NCI-H2196 (cell line): ENCODE measurements at regions not wholly inside any gene's neighbourhood (a gene's known extent, or its start where the extent isn't known, plus 50 kb on each side); places are given as distances from the start of the nearest gene placed in this dataset.
"Not testable (repeated sequence)": the region's sequence is repeated elsewhere in the genome, so short reads cannot be mapped to it uniquely, and the experiment has no call there.

Source experiments
- DNase-seq: peaks from one replicate; lab custom pipeline; 2025; ENCODE audit not compliant: unreplicated experiment; lab: John Stamatoyannopoulos, UW

DNA sequence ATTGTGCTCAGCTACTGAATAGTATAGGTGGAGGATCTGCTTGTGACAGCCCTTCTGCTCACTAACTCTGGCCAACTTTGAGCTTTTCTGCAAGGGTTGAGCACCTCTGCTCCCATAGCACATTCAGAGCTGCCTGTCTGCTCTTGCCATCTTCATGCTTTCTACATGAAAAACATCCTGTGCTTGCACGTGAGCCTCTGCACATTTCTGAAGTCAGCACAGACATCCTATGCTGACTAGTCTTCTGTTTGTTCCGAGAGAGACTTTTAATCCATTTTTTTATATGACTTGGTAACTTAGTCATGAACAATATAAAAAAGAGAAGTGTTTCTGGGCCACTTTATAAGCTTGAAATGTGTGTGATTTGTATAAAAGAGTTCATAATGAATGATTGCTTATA is 969.3 kb downstream of the TMTC2 start:
- DNase-seq, result no peak

GRCh38 chr12:83642205-83642604 is 955.5 kb downstream of the TMTC2 start:
- no peak for DNase-seq

DNA sequence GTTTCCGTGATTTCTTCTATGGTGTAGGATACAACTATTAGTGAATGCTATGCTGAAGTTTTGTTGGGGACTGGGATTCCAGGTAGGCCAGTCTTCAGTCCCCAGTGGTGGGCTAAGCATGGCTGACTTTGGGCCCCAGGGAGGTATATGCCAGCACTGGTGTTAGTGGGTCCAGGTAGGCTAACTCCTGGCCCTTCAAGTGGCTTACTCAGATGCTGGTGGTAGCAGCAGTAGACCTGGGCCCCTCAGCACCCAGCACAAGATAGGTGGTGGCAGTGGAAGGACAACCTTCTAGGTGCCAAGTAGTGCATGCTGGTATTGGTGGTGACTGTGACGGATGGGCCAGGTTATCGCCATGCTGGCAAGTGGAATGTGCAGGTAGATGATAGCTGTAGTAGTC is 955.1 kb downstream of the TMTC2 start:
- no peak for DNase-seq

- no peak for DNase-seq
Measured at GRCh38 chr12:83634726-83635267, 948.1 kb downstream of the TMTC2 start.

GRCh38 chr12:83630526-83630925 is 943.8 kb downstream of the TMTC2 start:
- no peak for DNase-seq

DNA sequence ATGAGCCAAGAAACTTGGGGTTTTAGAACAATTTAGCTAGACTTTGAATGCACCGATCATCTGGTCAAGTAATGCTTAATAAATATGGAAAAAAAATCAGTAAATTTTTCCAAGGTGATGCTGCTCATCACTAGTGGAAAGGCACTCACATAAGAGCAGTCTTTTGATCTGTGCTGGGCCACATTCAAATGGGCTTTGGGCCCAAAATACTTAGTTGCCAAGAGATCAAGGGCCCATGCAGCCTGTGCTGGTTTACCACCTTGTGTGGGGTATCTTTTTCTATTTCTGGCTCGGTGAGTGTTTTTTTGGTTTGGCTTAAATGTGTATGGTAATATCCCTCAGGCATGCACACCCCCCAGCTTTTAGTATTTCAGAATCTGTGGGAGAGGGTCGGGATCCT is 943.2 kb downstream of the TMTC2 start:
- no peak for DNase-seq

DNA sequence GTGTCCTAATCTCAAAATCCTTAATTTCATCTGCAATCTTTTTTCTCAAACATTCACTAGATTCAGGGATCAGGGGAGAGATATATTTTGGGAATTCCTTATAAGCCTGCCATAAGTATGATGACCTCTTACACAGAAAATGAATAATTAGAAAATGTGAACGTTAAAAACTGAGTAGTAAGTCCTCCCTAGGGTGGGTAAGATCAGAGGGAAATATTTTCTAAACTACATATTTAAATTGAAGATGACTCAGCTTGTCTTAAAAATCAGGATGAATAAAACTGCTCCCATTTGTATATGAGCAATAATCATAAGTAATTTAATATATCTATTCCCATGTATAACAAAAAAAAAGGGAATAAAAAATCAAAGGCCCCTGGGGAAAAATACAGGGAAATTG is 935.5 kb downstream of the TMTC2 start:
- no peak for DNase-seq

DNA sequence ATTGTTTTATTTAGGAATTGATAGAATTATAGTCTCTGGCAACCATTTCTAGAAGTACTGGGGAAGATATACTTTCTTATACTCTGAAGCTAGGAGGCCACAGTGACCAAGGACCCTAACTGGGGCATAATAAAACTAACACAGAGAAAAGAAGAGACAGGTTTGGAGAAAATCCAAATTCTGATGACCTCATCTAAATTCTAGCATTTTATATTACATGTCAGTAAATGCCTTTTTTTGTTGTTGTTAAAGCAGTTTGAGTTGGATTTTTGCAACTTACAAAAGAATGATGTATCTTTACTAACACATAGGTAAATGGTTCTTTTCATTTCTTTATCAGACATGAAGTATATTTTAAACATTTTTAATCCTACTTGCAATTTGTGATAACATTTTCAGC is 933.3 kb downstream of the TMTC2 start:
- DNase-seq, result no peak

GRCh38 chr12:83615152-83615551 is 928.4 kb downstream of the TMTC2 start:
- DNase-seq, result no peak

DNA sequence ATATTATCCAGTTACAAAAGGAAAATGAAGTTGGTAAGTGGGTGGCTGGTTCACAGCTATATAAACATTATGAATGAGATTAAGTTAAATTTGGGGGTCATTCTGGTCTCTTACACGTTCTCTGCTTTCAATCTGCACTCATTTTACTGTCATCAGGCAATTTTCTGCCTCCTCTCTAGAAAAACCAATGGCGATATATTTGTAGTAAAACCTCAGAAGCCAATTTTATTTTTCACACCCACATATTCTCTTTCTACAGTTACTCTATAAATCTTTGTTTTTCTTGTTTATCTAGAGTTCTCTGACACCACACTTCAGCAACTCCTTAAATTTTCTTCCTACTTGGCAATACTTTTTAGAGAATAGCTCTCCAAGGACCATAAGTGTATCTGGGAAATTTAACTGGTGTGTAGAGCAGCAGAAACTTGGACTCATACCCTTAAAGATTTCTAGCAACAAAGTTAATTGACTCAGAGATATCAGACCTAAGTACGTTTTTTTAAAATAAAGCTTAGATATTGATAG is 926.9 kb downstream of the TMTC2 start:
- DNase-seq, result no peak

- DNase-seq, result no peak
Measured at GRCh38 chr12:83603106-83603505, 916.4 kb downstream of the TMTC2 start.

- DNase-seq, result no peak
Measured at GRCh38 chr12:83575326-83575725, 888.6 kb downstream of the TMTC2 start.

- no peak for DNase-seq
Measured at GRCh38 chr12:83574142-83574541, 887.4 kb downstream of the TMTC2 start.

- DNase-seq, result no peak
Measured at GRCh38 chr12:83573671-83574070, 887.0 kb downstream of the TMTC2 start.

DNA sequence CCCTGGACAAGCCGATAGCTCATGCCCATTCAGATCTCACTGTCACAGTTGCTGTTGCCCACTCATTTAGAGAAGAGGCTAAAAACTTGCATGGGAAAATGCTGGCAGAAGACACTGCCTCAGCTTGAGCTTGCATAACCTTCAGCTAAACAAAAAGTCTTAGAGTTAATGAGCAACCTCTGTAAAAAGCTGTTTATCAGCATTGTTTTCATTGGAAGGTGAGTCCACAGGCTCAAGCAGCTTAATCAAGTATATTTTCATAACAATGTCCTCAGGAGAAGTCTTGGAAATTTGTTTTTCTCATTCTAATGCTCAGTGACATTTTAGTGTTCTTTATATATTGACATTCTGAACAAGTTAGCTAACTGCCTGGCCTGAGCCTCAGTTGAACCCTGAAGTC is 872.9 kb downstream of the TMTC2 start:
- no peak for DNase-seq

GRCh38 chr12:83556040-83556439 is 869.3 kb downstream of the TMTC2 start:
- not testable (repeated sequence) for DNase-seq

DNA sequence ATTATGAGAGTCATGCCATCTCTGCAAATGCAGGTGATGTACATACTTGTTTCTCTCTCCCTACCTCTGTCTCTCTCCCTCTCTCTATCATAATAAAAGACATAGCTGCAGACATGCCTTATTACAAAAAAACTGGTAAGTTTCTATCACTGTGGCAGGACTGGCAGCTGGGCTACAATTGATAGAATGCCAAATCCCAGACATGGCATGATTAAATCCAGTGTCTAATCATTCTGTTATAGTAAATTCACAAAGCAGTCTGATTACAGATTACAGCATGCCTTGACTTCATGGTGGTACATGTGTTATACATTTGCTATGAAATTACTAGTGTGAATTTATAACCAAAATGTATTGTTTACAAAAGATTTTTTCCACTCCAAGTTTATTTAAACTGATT is 854.7 kb downstream of the TMTC2 start:
- no peak for DNase-seq

DNA sequence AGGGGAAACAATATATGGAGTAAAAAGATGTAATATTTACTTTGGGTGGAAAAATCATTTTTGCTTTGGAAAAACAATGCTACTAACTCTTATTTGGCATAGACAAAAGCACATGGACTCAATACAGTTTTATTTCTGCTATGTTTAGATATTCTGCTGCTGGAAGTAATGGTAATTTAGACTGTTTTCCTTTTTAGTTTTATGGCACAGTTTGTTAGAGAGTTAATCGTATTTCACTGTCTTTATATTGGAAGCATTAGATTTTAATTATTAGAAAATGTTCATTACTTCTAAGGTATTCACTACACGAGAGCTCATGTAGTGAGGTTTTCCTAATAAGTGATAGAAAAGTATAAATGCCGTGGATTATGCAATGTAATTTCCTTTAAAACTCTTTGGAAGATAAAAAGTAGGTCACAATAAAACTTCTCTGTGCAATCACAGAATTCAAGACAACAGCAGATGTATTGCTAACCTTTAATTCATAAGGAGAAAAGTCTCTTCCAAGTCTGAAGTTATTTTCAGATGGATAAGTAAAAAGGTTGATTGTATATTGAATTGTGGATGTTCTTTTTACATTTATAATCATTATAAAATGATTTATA is 851.8 kb downstream of the TMTC2 start:
- DNase-seq, result no peak

DNA sequence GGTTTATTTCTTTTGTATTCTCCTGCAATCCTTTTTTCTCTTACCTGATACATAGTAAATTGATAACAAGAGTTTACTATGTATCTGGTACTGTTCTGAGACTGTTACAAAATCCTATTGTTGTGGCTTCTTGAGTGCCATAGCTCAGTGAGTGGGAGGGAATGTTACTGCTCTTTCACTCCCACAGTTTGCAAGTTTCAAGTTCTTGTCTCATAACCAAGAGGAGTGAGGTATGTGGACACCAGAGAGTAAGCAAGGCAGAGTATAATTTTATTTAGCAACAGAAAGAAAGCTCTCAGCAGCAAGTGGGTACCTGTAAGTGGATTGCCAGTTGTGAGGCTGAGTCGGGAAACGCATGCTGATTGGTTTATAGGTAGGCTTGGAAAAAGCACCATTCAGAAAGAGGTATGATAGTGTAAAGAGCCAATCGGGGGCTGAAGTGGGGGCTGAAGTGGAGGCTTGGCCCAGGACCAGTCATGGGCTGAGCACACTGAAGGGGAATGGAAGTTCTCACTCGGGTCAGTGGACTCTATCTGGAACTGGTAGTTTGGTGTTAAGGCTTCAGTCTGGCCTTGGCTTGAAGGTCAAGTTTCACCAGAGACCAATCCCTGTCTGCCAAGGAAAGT is 850.8 kb downstream of the TMTC2 start:
- no peak for DNase-seq

GRCh38 chr12:83536496-83536895 is 849.8 kb downstream of the TMTC2 start:
- DNase-seq, result no peak

DNA sequence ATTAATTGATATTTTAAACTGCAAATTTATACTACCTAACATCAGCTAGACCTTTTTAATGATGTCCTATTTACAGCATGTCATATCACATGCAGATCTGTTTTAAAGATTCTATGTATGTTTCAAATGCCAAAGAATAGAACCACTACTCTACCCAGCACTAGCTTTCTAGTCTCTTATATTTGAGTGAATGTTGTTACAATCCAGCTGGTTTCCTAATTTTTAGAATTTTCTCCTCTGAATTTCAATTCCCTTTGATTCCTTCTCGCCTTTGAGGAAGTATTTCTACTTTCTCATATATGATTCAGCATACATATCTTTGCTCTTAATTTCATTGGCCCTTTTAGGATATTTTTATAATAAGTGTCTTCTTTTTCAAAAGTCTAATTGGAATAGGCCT is 841.9 kb downstream of the TMTC2 start:
- DNase-seq, result no peak

DNA sequence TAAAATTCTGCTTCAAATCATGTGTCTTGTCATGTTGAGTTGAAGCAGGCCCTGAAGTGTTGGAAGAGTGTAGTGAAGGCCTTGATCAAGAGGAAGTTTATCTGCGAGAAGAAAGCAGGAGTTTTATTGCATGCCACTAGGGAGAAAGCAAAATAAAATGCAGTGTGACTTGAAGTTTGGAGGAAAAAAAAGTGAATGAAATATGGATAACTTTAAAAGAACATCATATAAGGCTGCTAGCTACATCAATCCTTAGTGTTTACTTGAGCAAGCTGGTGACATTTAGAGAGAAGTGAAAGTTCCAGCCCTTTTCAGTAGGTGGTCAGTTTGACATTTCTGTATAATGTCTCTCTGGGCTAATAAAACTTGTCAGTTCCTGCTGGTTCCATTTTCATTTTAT is 841.1 kb downstream of the TMTC2 start:
- DNase-seq, result no peak
